ENCODE measurements at regions not wholly inside any gene's neighbourhood (a gene's known extent, or its start where the extent isn't known, plus 50 kb on each side); places are given as distances from the start of the nearest gene placed in this dataset.

DNA sequence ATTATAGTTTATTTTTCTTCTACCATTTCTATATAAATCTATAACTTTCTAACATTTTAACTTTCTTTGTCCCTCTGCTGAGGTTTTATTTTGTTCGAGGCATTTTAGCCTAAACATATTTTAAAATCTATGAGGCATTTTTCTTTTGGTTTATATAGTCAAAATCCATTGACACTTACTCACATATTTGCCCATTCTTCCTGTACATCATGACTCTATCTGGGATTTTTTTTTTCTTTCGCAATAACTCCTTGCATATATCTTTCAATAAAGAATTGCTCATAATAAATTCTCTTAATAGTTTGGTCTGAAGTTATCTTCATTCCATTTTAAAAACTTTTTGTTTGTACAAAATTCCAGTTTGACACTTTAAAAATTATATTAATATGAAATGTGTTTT, 632.3 kb downstream of the TLE4 start:
- TF ChIP-seq, protein P1, sequence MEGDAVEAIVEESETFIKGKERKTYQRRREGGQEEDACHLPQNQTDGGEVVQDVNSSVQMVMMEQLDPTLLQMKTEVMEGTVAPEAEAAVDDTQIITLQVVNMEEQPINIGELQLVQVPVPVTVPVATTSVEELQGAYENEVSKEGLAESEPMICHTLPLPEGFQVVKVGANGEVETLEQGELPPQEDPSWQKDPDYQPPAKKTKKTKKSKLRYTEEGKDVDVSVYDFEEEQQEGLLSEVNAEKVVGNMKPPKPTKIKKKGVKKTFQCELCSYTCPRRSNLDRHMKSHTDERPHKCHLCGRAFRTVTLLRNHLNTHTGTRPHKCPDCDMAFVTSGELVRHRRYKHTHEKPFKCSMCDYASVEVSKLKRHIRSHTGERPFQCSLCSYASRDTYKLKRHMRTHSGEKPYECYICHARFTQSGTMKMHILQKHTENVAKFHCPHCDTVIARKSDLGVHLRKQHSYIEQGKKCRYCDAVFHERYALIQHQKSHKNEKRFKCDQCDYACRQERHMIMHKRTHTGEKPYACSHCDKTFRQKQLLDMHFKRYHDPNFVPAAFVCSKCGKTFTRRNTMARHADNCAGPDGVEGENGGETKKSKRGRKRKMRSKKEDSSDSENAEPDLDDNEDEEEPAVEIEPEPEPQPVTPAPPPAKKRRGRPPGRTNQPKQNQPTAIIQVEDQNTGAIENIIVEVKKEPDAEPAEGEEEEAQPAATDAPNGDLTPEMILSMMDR (IDR thresholded peaks at IDR 0.05), result no peak
- no peak for TF ChIP-seq POLR2A (IDR thresholded peaks at IDR 0.05)
- TF ChIP-seq EP300 (IDR thresholded peaks at IDR 0.05), result no peak
- H3K27ac ChIP-seq, result no peak overlapping the region
- H3K4me1 ChIP-seq (ENCODE audit: insufficient read depth), result no peaks in the 10 kb centered on the region
- H3K27me3 ChIP-seq, result no peaks in the 10 kb centered on the region
- no peaks in the 10 kb centered on the region for H3K9me3 ChIP-seq
- intact Hi-C loops (cut with DNase I), result no loop called here
- WGBS, 3 donors, result 94 to 96% (median 95%) methylated on average over 2 of the region's 2 CpGs
- no peaks in the 10 kb centered on the region for H3K36me3 ChIP-seq
- H3K4me3 ChIP-seq, result no peak overlapping the region
- no peak for DNase-seq

DNA sequence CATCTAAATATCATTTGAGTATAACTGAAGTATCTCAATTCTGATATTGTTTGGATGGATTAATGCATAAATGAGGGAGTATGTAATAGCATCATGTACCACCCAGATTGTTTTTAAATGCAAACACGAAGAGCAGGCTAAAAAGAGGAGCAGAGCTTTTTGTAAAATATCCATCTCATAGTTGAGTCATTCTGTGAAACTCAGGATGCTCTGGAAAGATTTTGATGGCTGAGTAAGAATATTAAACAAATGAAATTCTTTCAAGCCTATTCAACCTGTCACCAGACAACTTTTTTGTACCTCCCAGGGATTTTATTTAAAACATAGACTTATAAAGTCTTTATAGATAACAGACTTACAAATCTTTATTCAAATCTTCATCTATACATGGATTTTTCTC, 625.9 kb downstream of the TLE4 start:
- no peak for DNase-seq
- no peak for TF ChIP-seq POLR2A (IDR thresholded peaks at IDR 0.05)
- TF ChIP-seq, protein P1 (IDR thresholded peaks at IDR 0.05), result no peak
- TF ChIP-seq EP300 (IDR thresholded peaks at IDR 0.05), result no peak
- WGBS, 3 donors, result 45 to 60% (median 45%) methylated on average over 1 of the region's 1 CpG
- Histone ChIP-seq H3K36me3 (no peaks in the 10 kb centered on the region), H3K27ac (no peak overlapping the region), H3K4me3 (no peak overlapping the region), H3K27me3 (no peaks in the 10 kb centered on the region), H3K9me3 (no peaks in the 10 kb centered on the region), H3K4me1 (ENCODE audit: insufficient read depth) (no peaks in the 10 kb centered on the region)
- intact Hi-C loops (cut with DNase I), result no loop called here

DNA sequence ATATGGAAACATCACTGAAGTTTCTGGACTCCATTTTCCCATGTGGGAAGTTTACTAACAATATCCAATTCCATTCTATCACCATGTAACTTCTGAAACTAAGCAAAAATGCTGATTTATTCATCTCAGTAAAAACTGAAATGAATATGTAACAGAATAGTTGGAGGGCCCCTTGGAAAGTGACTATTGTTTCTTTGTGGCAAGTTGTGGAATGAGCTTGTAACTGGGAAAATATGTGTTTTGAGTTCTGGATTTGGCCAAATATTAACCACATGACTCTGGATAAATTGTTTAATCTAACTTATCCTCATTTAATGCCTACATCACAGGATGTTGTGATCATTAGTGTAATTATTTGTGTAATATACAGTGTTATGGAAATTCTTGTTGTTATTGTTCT, 619.3 kb downstream of the TLE4 start:
- TF ChIP-seq POLR2A (IDR thresholded peaks at IDR 0.05), result no peak
- TF ChIP-seq, protein P1 (IDR thresholded peaks at IDR 0.05), result no peak
- no peak for TF ChIP-seq EP300 (IDR thresholded peaks at IDR 0.05)
- Histone ChIP-seq H3K36me3 (no peaks in the 10 kb centered on the region), H3K27ac (no peak overlapping the region), H3K4me1 (ENCODE audit: insufficient read depth) (no peaks in the 10 kb centered on the region), H3K27me3 (no peaks in the 10 kb centered on the region), H3K4me3 (no peak overlapping the region), H3K9me3 (no peaks in the 10 kb centered on the region)
- intact Hi-C loops (cut with DNase I), result no loop called here
- DNase-seq, result no peak

DNA sequence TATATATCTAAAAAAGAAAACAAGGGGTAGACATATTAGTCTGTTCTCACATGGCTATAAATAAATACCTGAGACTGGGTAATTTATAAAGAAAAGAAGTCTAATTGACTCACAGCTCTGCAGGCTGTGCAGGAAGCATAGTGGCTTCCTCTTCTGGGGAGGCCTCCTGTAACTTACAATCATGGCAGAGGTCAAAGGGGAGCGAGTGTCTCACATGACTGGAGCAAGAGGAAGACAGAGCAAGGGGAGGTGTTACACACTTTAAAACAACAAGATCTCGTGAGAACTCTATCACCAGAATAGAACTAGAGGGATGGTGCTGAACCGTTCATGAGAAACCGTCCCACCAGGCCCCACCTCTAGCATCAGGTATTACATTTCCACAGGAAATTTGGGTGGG, 616.8 kb downstream of the TLE4 start:
- intact Hi-C loops (cut with DNase I), result no loop called here
- Histone ChIP-seq H3K27ac (no peak overlapping the region), H3K27me3 (no peaks in the 10 kb centered on the region), H3K4me1 (ENCODE audit: insufficient read depth) (no peaks in the 10 kb centered on the region), H3K36me3 (no peaks in the 10 kb centered on the region), H3K9me3 (no peaks in the 10 kb centered on the region), H3K4me3 (no peak overlapping the region)
- WGBS, 3 donors, result 87 to 91% (median 91%) methylated on average over 4 of the region's 4 CpGs
- DNase-seq, result no peak
- no peak for TF ChIP-seq EP300 (IDR thresholded peaks at IDR 0.05)
- no peak for TF ChIP-seq POLR2A (IDR thresholded peaks at IDR 0.05)
- TF ChIP-seq, protein P1 (IDR thresholded peaks at IDR 0.05), result no peak
